ENCODE measurements at regions not wholly inside any gene's neighbourhood (a gene's known extent, or its start where the extent isn't known, plus 50 kb on each side); places are given as distances from the start of the nearest gene placed in this dataset.

- no peak overlapping the region for H3K27ac Mint-ChIP-seq
- no peaks in the 10 kb centered on the region for H3K27me3 ChIP-seq (ENCODE audit: control insufficient read depth in 1 of 2, insufficient read depth in 2 of 2, low read length in 2 of 2)
- H3K4me3 Mint-ChIP-seq = no peak overlapping the region
- CTCF ChIA-PET = no interaction called here
- intact Hi-C loops (cut with DNase I, micrococcal nuclease) = no loop called here
- DNase-seq (no peak), ATAC-seq (ENCODE audit: poor library complexity) (no peak)
- H3K9me3 ChIP-seq (ENCODE audit: control insufficient read depth in 1 of 2, insufficient read depth in 1 of 2, low read length in 2 of 2) = no peaks in the 10 kb centered on the region
- POLR2A ChIA-PET = no interaction called here
- no peaks in the 10 kb centered on the region for H3K4me1 Mint-ChIP-seq (ENCODE audit: low read depth)
- H3K36me3 Mint-ChIP-seq (ENCODE audit: low read depth) = no peaks in the 10 kb centered on the region
- no peaks in the 10 kb centered on the region for H3K27me3 Mint-ChIP-seq
- no peaks in the 10 kb centered on the region for H3K36me3 ChIP-seq (ENCODE audit: insufficient read depth, low read length)
- TF ChIP-seq CTCF (IDR thresholded peaks at IDR 0.05) = no peak
- no peaks in the 10 kb centered on the region for H3K9me3 Mint-ChIP-seq
- H3K4me1 ChIP-seq (ENCODE audit: insufficient read depth, low read length) = no peaks in the 10 kb centered on the region
- H3K4me3 ChIP-seq (ENCODE audit: low read length) = no peak overlapping the region
- no peak overlapping the region for H3K27ac ChIP-seq (ENCODE audit: low read depth in 1 of 2, low read length in 2 of 2)
Observed at GRCh38 chrX:131918839-131919238, 104.3 kb upstream of the STK26 start.

GRCh38 chrX:131923614-131924250, 99.4 kb upstream of the STK26 start:
- Mint-ChIP-seq H3K9me3 (no peaks in the 10 kb centered on the region), H3K4me3 (no peak overlapping the region), H3K36me3 (ENCODE audit: low read depth) (no peaks in the 10 kb centered on the region), H3K27me3 (no peaks in the 10 kb centered on the region), H3K4me1 (ENCODE audit: low read depth) (no peaks in the 10 kb centered on the region), H3K27ac (no peak overlapping the region)
- Histone ChIP-seq H3K4me3 (ENCODE audit: low read length) (no peak overlapping the region), H3K4me1 (ENCODE audit: insufficient read depth, low read length) (no peaks in the 10 kb centered on the region), H3K27me3 (ENCODE audit: control insufficient read depth in 1 of 2, insufficient read depth in 2 of 2, low read length in 2 of 2) (no peaks in the 10 kb centered on the region), H3K9me3 (ENCODE audit: control insufficient read depth in 1 of 2, insufficient read depth in 1 of 2, low read length in 2 of 2) (no peaks in the 10 kb centered on the region), H3K27ac (ENCODE audit: low read depth in 1 of 2, low read length in 2 of 2) (no peak overlapping the region), H3K36me3 (ENCODE audit: insufficient read depth, low read length) (no peaks in the 10 kb centered on the region)
- TF ChIP-seq CTCF (IDR thresholded peaks at IDR 0.05) = no peak
- ChIA-PET CTCF (no interaction called here), POLR2A (no interaction called here)
- intact Hi-C loops (cut with DNase I, micrococcal nuclease) = no loop called here
- DNase-seq (no peak), ATAC-seq (ENCODE audit: poor library complexity) (no peak)

GRCh38 chrX:131938749-131939148, 84.4 kb upstream of the STK26 start:
- ATAC-seq (ENCODE audit: poor library complexity) (no peak), DNase-seq (no peak)
- no peak overlapping the region for H3K4me3 ChIP-seq (ENCODE audit: low read length)
- Mint-ChIP-seq H3K4me3 (no peak overlapping the region), H3K36me3 (ENCODE audit: low read depth) (no peaks in the 10 kb centered on the region), H3K9me3 (no peaks in the 10 kb centered on the region), H3K4me1 (ENCODE audit: low read depth) (no peaks in the 10 kb centered on the region), H3K27ac (no peak overlapping the region), H3K27me3 (no peaks in the 10 kb centered on the region)
- ChIA-PET POLR2A (no interaction called here), CTCF (no interaction called here)
- H3K36me3 ChIP-seq (ENCODE audit: insufficient read depth, low read length) = no peaks in the 10 kb centered on the region
- no peak for TF ChIP-seq CTCF (IDR thresholded peaks at IDR 0.05)
- no peaks in the 10 kb centered on the region for H3K27me3 ChIP-seq (ENCODE audit: control insufficient read depth in 1 of 2, insufficient read depth in 2 of 2, low read length in 2 of 2)
- H3K9me3 ChIP-seq (ENCODE audit: control insufficient read depth in 1 of 2, insufficient read depth in 1 of 2, low read length in 2 of 2) = no peaks in the 10 kb centered on the region
- intact Hi-C loops (cut with DNase I, micrococcal nuclease) = no loop called here
- H3K27ac ChIP-seq (ENCODE audit: low read depth in 1 of 2, low read length in 2 of 2) = no peak overlapping the region
- no peaks in the 10 kb centered on the region for H3K4me1 ChIP-seq (ENCODE audit: insufficient read depth, low read length)

Measured in CD4-positive, alpha-beta T cell (primary cell).